ENCODE measurements at regions not wholly inside any gene's neighbourhood (a gene's known extent, or its start where the extent isn't known, plus 50 kb on each side); places are given as distances from the start of the nearest gene placed in this dataset.
"Not testable (repeated sequence)": the region's sequence is repeated elsewhere in the genome, so short reads cannot be mapped to it uniquely, and the experiment has no call there.

DNA sequence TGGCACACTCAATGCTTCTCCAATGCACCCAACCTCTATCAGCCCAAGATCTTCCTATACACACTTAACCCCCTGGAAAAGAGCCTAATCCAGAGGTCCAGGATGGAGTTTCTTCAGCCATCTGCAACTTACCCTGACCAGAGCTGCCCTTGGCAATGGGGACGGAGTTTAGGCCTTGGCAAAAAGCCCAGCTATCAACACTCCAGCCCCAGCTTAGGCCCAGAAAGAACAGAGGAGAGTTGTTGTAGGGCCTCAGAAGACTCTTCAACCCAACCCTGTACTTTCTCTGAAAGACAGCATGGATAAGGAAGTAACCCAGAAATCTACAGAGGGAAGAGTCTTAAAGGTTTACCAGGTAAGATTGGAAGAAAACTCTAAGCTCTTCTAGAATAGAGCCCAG lies 219.3 kb upstream of the PELI2 start:
- DNase-seq (no peak), ATAC-seq (no peak)

DNA sequence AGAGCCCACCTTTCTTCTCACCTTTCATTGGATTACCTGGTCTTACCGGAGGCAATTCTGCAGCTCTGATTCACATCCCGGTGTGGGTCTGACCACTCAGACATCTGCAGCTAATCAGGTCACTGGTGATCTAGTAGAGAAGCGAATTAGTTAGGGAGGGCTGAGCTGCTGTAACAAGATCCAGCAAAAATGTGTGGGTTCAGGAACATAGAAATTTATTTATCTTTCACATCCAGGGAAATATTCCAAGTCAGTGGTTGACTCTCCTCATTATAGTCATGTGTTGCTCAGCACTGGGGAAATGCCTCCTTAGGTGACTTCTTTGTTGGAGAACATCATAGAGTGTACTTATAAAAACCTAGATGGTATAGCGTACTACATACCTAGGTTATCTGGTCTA lies 218.7 kb upstream of the PELI2 start:
- DNase-seq (no peak), ATAC-seq (no peak)

DNA sequence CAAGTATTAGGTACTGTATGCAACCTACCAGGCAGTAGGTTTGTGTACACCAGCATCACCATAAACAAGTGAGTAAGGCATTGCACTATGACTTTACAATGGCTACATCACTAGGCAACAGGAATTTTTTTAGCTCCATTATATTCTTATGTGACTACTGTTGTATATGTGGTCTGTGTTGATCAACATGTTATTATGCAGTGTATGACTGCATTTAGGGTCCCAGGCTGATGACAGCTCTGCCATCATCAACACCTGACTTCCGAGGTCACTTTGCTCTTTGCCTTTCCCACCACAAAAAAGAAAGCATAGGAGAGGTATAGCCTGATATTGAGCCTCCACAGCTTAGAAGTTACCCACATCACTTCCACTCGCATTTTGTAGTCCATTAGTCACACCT lies 217.5 kb upstream of the PELI2 start:
- ATAC-seq: no peak
- no peak for DNase-seq

DNA sequence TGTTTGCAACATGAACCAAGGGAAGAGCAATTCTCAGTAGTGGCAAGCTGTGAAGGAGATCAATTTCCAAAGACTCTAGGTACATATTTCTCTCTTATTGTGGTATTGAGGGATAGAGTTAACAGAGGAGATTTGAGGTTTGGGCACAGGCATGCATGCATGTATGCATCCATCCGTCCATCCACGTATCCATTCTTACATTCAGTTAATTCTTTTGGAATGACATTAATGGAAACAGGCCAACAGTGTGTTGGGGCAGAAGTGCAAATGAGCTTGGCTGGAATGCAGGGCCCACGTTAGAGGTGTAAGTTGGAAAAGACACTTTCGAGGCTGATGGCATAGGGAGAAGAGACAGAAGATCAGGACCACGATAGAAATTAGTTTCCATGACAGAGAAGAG lies 216.9 kb upstream of the PELI2 start:
- ATAC-seq: no peak
- no peak for DNase-seq

DNA sequence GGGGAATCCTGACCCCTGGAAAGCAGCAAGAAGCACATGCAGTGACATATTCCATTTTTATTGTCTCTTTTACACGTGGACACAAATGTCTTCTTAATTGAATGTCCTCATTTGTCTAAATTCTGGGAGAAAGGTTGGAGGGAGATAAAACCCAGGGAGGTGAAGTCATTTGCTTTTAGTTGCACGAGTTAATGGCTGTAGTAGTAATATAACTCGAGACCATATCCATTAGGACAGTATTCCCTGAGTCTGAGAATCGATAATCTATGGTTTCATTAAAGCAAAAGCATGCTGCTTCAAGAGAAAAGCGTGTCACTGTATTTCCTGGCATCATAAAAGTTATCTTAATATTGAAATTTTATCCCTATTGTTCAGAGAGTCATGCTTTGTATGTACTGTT lies 216.0 kb upstream of the PELI2 start:
- DNase-seq: no peak
- ATAC-seq: no peak

DNA sequence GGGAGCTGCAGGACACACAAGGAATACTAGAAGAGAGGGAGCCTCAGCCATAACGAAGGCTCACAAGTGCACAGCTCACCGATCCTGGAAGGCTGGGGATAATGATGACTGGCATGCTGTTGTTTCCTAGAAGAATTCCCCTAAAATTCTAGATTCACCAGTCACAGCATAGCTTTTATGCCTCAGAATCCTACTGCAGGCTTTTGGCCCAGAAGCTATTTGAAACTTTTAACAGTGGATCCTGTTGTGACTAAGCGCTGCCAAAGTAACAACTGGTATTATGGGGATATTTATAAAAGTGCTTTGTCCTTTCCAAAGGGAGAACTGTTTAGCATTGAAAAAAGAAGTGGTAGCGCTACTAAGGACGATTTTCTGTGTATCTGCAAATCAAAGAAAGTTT lies 214.1 kb upstream of the PELI2 start:
- DNase-seq: no peak

DNA sequence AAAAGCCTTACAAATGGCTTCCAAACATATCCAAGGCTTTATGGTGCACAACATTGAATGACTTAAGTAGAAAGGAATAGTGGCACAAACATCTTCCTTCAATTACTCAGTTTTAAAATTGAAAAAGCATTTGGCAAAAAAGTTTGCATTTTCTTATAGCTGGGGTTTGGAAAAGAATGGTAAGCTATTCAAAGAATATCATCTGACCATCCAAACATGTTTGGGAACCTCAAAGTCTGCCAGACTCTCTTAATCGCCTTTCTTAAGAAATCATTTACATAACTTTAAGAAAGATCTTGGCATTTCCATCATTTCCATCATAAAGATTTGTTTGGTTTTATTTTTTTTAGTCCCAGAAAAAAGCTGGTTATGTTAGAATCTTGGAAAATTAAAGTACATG lies 210.1 kb upstream of the PELI2 start:
- DNase-seq (no peak), ATAC-seq (no peak)

More for the DNA sequence above, 214.1 kb upstream of the PELI2 start:
- ATAC-seq: no peak

DNA sequence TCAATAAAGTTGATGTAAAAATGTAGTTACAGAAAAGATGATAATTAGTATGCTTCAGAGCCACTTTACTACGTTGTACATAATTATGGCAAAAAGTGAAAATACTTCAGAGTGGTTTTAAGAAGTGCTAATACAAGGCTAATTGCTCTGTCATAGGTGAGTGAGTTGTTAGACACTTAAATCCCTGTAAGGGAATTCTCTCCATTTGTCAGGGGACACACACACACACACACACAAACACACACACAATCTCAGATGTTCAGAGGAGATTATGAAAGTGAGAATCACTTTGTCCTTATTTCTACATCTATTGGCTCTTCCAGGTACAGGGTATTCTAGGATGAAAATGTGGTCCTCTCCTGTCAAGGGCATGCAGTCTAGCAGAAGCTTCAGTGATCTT lies 208.3 kb upstream of the PELI2 start:
- no peak for ATAC-seq
- DNase-seq: no peak

DNA sequence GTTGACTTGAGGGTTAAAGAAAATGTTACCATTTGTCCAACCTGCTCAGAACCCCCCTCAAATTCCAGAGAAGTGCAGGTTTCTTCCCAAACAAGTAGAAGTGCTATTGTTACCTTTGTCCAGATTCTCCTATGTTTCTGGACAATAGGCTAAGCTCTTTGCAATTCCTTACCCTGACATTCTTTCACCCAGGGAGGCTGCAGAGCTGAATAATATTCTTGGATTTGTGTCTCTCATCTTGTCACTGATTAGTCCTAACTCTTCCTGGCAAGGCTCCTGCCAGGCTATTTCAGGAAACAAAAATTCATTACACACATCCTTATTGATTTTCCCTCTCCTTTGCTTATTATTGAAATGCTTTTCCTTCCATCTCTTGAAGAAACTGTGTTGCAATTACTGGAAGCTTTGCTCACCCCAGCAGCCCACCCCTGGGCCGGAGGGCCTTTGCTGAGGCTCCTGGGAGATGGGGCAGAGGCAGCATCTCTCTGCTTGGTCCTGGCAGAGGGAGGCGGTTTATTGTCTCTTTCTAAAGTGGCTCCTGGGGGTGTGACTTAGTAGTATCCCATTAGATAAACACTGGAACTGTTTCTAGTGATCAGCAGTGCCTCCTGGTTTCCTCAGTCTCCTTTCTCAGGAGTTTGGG lies 207.5 kb upstream of the PELI2 start:
- DNase-seq: no peak
- no peak for ATAC-seq

DNA sequence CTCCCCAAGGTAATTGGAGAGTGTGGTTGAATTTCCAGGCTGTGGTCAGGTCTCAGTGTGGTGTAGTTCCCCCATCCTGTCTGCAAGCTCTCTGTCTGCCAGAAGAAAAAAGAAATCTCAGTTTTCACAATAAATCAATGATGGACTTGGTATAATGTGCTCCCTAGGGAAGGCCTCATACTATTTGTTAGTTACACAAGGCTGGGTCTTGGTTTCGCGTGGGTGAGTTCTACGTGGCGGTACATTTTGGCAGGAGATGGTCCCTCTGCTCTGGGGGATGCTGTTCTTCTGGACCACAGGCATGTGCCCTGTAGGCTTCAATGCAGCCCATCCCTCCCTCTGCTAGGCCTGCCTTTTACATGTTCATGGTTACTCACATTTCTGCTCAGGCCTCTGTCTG lies 206.4 kb upstream of the PELI2 start:
- ATAC-seq (no peak), DNase-seq (no peak)

DNA sequence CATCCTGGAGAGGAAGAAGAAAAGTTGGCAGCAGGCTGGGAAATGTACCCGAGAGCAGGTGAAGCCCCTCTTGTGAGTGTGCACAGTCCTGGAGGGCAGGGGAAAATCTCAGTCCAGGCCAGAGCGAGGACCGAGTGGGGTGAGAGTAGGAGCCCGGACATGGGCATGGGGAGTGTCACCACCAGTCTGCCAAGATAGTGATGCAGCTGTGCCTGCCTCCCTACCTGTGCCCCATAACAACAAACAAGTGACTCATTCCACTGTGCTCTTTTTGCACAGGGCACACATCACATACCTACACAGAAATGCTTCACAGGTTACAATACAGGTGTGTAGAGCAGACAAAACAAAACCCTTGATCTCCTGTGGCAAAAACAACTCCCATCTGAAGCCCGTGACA lies 205.9 kb upstream of the PELI2 start:
- ATAC-seq: no peak
- no peak for DNase-seq

DNA sequence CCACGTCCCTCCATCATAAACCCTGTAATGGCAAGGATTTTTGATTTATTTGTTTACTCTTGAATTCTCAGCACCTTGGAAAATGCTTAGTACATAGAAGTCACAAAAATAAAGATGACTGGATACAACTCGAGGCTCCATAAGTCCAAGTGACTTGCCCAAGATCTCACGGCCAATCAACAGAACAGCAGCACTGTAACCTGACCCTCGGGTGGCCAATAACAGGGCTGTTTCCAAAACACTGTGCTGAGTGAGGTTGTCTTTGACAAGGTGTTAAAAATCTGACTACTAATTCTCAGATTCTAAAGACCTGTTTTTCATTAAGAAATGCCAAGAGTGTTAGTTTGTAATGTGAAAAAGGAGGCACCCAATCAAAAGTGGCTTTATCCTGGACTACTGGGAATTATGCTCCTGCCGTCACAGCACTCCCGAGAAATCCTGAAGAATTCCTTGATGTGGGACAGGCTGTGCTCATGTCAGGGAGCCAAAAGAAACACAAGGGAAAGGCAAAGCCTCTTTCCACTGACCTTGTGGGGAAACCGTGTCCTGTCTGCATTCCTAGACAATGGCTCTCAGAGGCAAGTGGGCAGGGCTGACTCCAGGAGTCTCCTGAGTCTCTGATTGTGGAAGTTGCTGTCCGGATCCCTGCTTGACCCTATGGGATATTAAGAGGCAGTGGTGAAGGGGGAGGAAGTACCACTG lies 204.7 kb upstream of the PELI2 start:
- DNase-seq (no peak), ATAC-seq (no peak)

DNA sequence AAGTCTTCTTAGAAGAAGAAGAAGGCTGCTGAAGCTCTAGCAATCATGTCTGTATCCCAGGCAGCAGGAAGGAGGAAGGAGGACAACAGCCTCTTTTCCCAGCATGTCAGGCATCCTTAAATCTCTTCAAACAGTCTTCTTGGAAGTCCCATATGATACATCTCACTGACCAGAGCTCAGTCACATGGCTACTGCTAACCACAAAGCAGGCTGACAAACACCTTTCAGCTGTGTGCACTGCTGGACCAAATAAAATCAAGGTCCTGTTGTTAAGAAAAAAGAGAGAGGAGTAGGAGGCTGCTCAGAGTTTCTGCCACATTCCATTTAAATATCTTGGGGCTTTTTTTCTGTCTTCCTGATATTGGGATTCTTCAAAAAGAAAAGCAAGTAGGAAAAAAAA lies 203.4 kb upstream of the PELI2 start:
- ATAC-seq (no peak), DNase-seq (no peak)

DNA sequence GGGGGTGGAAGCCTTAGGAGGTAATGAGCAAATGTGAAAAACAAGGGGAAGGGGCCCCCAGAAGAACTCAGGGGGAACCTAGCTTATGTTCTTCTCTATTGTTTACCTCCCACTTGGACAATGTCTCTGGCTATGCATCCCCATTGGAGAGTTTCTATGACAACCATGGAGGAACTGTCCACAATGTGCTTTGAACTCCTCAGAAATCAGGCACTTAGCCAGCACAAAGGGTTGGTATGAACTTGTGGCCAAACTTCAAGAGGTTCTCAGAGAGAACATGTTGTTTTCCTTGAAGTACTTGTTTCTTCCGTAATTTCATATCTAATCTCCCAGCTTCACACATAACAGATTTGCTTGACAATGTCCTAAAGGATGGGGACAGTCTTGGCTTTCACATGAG lies 202.8 kb upstream of the PELI2 start:
- ATAC-seq (no peak), DNase-seq (no peak)

DNA sequence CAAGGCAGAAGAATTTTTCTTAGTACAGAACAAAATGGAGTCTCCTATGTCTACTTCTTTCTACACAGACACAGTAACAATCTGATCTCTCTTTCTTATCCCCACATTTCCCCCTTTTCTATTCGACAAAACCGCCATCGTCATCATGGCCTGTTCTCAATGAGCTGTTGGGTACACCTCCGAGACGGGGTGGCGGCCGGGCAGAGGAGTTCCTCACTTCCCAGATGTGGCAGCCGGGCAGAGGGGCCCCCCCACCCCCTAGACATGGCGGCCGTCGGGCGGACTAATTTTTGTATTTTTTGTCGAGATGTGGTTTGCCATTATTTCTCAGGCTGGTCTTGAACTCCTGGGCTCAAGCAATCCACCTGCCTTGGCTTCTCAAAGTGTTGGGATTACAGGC lies 198.4 kb upstream of the PELI2 start:
- DNase-seq, ATAC-seq: not testable (repeated sequence)

DNA sequence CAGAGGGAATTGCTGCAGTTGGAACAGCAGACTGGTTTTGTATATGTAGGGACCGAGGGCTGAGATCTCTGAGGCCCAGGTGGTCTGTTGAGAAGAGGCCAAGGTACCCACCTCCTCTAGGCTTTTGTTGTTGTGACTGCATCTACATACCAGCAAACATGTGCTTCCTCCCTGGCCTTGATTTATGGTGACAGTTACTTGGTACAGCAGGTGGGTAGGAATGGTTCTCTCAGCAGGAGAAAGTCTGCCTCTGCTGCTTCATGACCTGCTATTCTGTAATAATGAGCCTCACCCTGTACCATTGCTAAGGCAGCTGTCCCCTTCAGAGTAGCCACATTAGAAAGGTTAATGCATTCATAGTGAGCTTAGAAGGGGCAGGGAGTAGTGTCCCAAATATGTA lies 196.7 kb upstream of the PELI2 start:
- DNase-seq: no peak
- no peak for ATAC-seq

DNA sequence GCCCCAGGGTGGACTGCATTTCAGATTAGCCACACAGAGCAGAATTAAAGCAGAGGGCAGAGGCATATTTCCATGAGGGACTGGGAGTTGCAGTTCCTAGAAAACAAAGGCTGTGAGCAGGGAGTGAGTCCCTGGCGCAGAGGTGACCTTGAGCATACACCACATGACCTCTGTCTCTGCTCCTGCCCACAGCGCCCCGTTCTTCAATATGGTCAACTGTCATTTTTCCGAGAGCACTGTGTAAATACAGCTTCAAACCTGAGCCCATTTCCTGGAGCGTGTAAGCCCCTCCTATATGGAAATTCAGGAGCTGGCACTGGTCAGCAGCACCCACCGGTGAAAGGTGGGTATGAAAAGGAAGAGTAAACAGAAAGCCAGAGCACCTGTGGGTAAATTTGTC lies 192.2 kb upstream of the PELI2 start:
- DNase-seq (no peak), ATAC-seq (no peak)

DNA sequence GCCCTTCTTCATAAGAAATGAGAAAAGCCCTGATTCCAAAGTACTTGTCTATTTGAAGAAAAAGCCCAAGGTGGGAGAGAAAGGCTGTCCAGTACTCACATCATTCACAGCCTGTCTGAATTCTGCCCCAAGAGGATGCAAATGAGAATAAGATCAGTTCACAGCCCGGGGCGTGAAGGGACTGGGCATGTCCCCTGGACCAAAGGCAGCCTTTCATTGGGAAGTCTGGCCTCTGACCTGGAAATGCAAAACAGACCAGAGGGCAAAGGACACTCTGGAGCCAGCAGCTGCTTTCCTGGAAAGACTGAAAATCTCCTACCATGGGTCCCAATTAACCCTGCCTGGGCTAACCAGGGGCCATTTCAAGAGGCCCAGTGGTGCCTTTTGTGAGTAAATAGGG lies 191.2 kb upstream of the PELI2 start:
- DNase-seq (no peak), ATAC-seq (no peak)

DNA sequence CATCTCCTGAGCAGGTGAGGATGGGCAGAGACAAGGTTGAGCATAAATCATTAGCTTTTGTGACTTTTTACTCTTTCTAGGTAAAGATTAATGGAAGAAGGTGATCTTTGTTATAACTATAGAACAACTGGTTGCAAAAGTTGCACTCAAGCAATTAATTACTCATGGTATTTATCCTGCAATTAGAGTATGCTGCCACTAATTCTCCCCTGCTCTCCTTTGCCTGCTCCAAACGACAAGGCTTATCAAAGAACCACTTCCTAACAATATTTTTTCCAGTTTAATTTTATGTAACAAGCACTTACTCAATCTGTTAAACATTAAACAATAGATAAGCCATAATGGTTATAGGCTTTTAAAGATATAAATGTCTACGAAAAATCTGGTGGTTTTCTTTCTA lies 189.9 kb upstream of the PELI2 start:
- ATAC-seq (no peak), DNase-seq (no peak)

DNA sequence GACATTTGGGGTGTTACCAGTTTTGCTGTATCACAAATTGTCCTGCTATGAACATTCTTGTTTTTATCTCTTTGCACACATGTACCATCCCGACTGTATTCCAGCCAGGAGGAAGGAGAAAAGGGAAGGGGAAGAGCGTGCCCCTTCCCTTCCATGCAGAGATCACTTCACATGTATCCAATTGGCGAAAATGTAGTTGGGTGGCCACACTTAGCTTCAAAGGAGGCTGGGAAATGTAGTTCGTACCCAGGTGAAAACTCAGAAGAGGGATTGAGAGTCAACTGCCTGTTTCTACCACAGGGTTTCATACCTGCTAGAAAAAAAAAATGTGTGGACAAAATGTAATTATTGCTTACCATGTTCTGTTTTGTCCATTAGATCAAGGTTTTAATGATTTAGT lies 189.1 kb upstream of the PELI2 start:
- ATAC-seq: no peak
- DNase-seq: no peak

DNA sequence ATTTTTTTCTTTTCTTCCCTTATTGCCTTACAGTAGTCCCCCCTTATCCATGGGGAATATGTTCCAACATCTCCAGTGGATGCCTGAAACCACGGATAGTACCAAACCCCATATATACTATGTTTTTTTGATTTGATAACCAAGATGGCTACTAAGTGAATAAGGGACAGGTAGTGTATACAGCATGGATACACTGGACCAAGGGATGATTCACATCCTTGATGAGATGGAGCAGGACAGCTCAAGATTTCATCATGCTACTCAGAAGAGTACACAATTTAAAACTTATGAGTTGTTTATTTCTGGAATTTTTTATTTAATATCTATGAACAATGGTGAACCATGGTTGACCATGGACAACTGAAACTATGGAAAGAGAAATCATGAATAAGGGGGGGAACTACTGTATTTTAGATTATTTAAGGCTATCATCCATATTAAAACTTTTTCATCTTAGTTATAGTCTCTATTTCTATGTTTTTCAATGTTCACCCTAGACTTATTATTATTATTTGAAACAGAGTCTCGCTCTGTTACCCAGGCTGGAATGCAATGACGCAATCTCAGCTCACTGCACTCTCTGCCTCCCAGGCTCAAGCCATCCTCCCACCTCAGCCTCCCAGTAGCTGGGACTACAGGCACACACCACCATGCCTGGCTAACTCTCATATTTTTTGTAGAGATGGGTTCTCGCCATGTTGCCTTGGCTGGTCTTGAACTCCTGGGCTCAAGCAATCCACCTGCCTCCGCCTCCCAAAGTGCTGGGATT lies 188.0 kb upstream of the PELI2 start:
- no peak for DNase-seq
- ATAC-seq: no peak

DNA sequence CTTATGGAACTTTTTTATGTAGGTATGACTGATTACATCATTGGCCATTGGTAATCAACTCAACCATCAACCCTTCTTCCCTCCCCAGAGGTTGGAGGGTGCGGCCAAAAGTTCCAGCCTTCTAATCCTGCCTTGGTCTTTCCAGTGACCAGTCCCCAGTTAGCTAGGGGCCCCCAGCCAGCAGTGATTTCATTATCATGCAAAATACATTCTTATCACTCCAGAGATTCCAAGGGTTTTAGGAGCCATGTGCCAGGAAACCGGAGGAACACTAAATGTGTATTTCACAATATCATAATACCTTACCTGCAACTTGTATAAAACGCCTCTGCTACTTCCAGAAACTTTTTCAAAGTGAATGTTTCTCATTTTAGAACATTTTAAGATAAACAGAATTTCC lies 181.5 kb upstream of the PELI2 start:
- no peak for ATAC-seq
- DNase-seq: no peak

DNA sequence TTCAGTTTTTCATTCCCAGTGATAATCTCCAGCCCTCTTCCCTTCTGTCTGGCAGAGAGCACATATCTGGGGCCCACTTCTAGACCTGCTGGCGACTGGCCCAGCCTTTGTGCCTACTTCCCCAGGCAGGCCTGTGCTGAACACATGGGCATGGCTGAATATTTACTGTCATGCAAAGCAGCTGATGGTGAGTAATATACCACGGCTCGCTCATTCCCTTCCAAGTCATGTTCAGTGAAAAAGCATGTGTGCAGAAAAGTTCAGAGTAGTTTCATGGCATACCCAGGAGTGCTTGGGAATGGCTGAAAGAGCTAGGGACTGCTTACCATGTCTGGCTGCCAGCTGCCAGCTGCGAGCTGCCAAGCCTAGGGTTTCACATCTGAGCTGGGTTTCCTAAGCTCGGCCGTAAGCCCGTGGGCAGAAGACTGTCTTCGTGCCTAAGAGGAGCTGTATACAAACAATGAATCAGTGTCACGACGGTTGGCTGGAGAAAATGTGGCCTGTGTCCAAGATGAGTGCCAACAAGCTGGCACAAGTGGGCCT lies 179.9 kb upstream of the PELI2 start:
- DNase-seq (no peak), ATAC-seq (no peak)

Measured in stimulated activated naive CD8-positive, alpha-beta T cell treated with anti-CD3 and anti-CD28 coated beads, Interleukin-15, Interleukin-2, amounts not matched to agents 100 U/mL and 50 U/mL, for 24 hours (primary cell).